Calu3 (cell line): ENCODE measurements at regions not wholly inside any gene's neighbourhood (a gene's known extent, or its start where the extent isn't known, plus 50 kb on each side); places are given as distances from the start of the nearest gene placed in this dataset.
"Not testable (repeated sequence)": the region's sequence is repeated elsewhere in the genome, so short reads cannot be mapped to it uniquely, and the experiment has no call there.

Source experiments
- BruUV-seq: library from RNA; stranded (reverse); fragments of 400-500 nt; replicated peaks from 2 replicates; lab custom pipeline; 2021; lab: Mats Ljungman, UMichigan
- CTCF ChIA-PET: fragments of 300-600 bp; sonication (Branson Sonifier 250); formaldehyde crosslinking; loops from one replicate; lab custom pipeline; 2022; ENCODE audit warnings: antibody characterized with exemption; lab: Charles Lee
- DNase-seq: peaks from one replicate; pipeline ENCODE4 v3.0.0; 2022
- H3K27ac Mint-ChIP-seq: one replicate; pipeline ENCODE4 v1.8.0; 2022; ENCODE audit warnings: mixed read lengths; ENCODE audit not compliant: unreplicated experiment
- H3K27me3 Mint-ChIP-seq: one replicate; pipeline ENCODE4 v1.8.0; 2022; ENCODE audit warnings: mixed read lengths; ENCODE audit not compliant: unreplicated experiment
- H3K36me3 Mint-ChIP-seq: one replicate; pipeline ENCODE4 v1.8.0; 2022; ENCODE audit warnings: mild to moderate bottlenecking, moderate library complexity, mixed read lengths; ENCODE audit not compliant: insufficient read depth, unreplicated experiment
- H3K4me1 Mint-ChIP-seq: one replicate; pipeline ENCODE4 v1.8.0; 2022; ENCODE audit warnings: mild to moderate bottlenecking, low read depth, mixed read lengths; ENCODE audit not compliant: unreplicated experiment
- H3K4me3 Mint-ChIP-seq: one replicate; pipeline ENCODE4 v1.8.0; 2022; ENCODE audit warnings: mild to moderate bottlenecking, low read depth, moderate library complexity, mixed read lengths; ENCODE audit not compliant: unreplicated experiment
- H3K9me3 Mint-ChIP-seq: one replicate; pipeline ENCODE4 v1.8.0; 2022; ENCODE audit warnings: low read depth, mixed read lengths; ENCODE audit not compliant: unreplicated experiment
- intact Hi-C: fragments of 100-400 bp; cut with micrococcal nuclease; formaldehyde crosslinking; loops from one replicate; pipeline ENCODE4 v1.10.0; 2022; ENCODE audit not compliant: unreplicated experiment
- TF ChIP-seq, protein P1 (sequence below): fragments of 200-600 bp; IDR thresholded peaks from one replicate; pipeline ENCODE4 v1.8.0; 2022; ENCODE audit warnings: antibody characterized with exemption; ENCODE audit not compliant: unreplicated experiment

GRCh38 chr4:24209906-24210305, 320.1 kb upstream of the PPARGC1A start:
- no peaks in the 10 kb centered on the region for H3K27me3 Mint-ChIP-seq
- H3K4me3 Mint-ChIP-seq: no peak overlapping the region
- TF ChIP-seq, protein P1, sequence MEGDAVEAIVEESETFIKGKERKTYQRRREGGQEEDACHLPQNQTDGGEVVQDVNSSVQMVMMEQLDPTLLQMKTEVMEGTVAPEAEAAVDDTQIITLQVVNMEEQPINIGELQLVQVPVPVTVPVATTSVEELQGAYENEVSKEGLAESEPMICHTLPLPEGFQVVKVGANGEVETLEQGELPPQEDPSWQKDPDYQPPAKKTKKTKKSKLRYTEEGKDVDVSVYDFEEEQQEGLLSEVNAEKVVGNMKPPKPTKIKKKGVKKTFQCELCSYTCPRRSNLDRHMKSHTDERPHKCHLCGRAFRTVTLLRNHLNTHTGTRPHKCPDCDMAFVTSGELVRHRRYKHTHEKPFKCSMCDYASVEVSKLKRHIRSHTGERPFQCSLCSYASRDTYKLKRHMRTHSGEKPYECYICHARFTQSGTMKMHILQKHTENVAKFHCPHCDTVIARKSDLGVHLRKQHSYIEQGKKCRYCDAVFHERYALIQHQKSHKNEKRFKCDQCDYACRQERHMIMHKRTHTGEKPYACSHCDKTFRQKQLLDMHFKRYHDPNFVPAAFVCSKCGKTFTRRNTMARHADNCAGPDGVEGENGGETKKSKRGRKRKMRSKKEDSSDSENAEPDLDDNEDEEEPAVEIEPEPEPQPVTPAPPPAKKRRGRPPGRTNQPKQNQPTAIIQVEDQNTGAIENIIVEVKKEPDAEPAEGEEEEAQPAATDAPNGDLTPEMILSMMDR: no peak
- no peaks in the 10 kb centered on the region for H3K9me3 Mint-ChIP-seq
- BruUV-seq: no TSS peak
- intact Hi-C loops: no loop called here
- no peak overlapping the region for H3K27ac Mint-ChIP-seq
- H3K36me3 Mint-ChIP-seq: no peaks in the 10 kb centered on the region
- H3K4me1 Mint-ChIP-seq: no peaks in the 10 kb centered on the region
- DNase-seq: no peak
- CTCF ChIA-PET: no interaction called here

DNA sequence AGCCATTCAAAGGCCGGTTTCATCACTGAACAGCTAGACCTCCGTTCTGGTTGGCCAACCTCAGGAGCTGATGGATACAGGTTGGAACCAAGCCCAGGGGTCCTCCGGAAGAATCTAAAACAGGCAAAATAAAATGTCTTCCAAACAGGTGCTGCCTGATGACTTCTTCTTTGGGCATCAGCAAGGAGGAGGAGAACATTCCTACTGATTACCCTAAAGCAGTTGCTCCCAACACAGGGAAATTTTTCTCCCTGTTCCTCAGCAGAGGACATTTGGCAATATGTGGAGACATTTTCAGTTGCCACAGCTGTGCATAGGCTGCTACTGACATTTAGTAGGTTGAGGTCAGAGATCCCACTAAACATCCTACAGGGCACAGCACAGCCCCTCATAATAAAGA, 319.3 kb upstream of the PPARGC1A start:
- Mint-ChIP-seq H3K36me3 (no peaks in the 10 kb centered on the region), H3K4me1 (no peaks in the 10 kb centered on the region), H3K9me3 (no peaks in the 10 kb centered on the region), H3K27me3 (no peaks in the 10 kb centered on the region), H3K4me3 (no peak overlapping the region), H3K27ac (no peak overlapping the region)
- no peak for DNase-seq
- CTCF ChIA-PET: no interaction called here
- BruUV-seq: no TSS peak
- TF ChIP-seq, protein P1: no peak
- intact Hi-C loops: no loop called here

DNA sequence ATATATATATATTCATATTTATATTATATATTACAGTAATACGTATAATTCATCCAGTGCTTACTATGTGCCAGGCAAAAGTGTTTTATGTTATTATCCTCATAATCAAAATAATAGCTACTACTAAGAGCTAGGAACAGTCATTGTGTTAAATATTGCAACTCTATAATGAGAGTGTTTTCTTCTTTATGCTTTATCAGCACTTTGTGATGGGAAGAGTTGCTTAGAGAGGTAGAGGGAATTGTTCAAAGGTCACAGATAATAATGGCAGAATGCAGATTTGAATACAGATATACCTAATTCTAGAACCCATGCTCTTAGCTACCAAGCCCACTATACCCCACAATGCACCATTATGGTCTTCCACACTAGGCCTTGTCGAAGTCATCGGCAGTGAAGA, 318.8 kb upstream of the PPARGC1A start:
- H3K4me3 Mint-ChIP-seq: no peak overlapping the region
- H3K27ac Mint-ChIP-seq: no peak overlapping the region
- CTCF ChIA-PET: no interaction called here
- intact Hi-C loops: no loop called here
- H3K9me3 Mint-ChIP-seq: no peaks in the 10 kb centered on the region
- TF ChIP-seq, protein P1: no peak
- BruUV-seq: no TSS peak
- DNase-seq: no peak
- H3K36me3 Mint-ChIP-seq: no peaks in the 10 kb centered on the region
- H3K27me3 Mint-ChIP-seq: no peaks in the 10 kb centered on the region
- no peaks in the 10 kb centered on the region for H3K4me1 Mint-ChIP-seq

GRCh38 chr4:24204708-24205107, 314.9 kb upstream of the PPARGC1A start:
- BruUV-seq, H3K4me3 Mint-ChIP-seq, CTCF ChIA-PET, H3K27ac Mint-ChIP-seq, intact Hi-C loops, H3K36me3 Mint-ChIP-seq, H3K27me3 Mint-ChIP-seq, DNase-seq, H3K9me3 Mint-ChIP-seq, H3K4me1 Mint-ChIP-seq: not testable (repeated sequence)

- DNase-seq: no peak
- TF ChIP-seq, protein P1: no peak
- no peak overlapping the region for H3K4me3 Mint-ChIP-seq
- no peaks in the 10 kb centered on the region for H3K9me3 Mint-ChIP-seq
- CTCF ChIA-PET: no interaction called here
- no TSS peak for BruUV-seq
- no peaks in the 10 kb centered on the region for H3K4me1 Mint-ChIP-seq
- H3K27me3 Mint-ChIP-seq: no peaks in the 10 kb centered on the region
- no peak overlapping the region for H3K27ac Mint-ChIP-seq
- intact Hi-C loops: no loop called here
- H3K36me3 Mint-ChIP-seq: no peaks in the 10 kb centered on the region
Measured at GRCh38 chr4:24203926-24204325, 314.1 kb upstream of the PPARGC1A start.
